HEK293 (cell line): ENCODE measurements at regions not wholly inside any gene's neighbourhood (a gene's known extent, or its start where the extent isn't known, plus 50 kb on each side); places are given as distances from the start of the nearest gene placed in this dataset.

Experiments
- CTCF ChIA-PET: fragments of 350-600 bp; formaldehyde crosslinking; extraction: SDS; loops from one replicate; lab custom pipeline; 2021; ENCODE audit warnings: antibody characterized with exemption; lab: Yijun Ruan, JAX
- POLR2A ChIA-PET: fragments of 300-600 bp; formaldehyde crosslinking; extraction: SDS; loops from one replicate; lab custom pipeline; 2020; ENCODE audit warnings: antibody characterized with exemption, inconsistent platforms; lab: Yijun Ruan, JAX
- H3K27ac ChIP-seq: fragments of 200-500 bp; sonication (Bioruptor generic); 2 replicates; pipeline ENCODE4 v1.5.1; 2014; ENCODE audit warnings: low read depth, low read length, control low read depth, inconsistent platforms; ENCODE audit errors: extremely low read depth
- H3K36me3 ChIP-seq, 2 experiments: fragments of 200-500 bp in 1 of 2; sonication (Bioruptor generic) in 1 of 2; 1 replicate in 1 of 2; 2 replicates in 1 of 2; pipeline ENCODE4 v1.5.1; 2014 to 2017; ENCODE audit warnings: inconsistent platforms in 2 of 2, low read length in 2 of 2; ENCODE audit not compliant: control insufficient read depth in 2 of 2, insufficient read depth in 1 of 2
- H3K4me1 ChIP-seq: fragments of 200-500 bp; sonication (Bioruptor generic); 2 replicates; pipeline ENCODE4 v1.5.1; 2014; ENCODE audit warnings: mild to moderate bottlenecking, low read length, inconsistent platforms; ENCODE audit not compliant: control insufficient read depth, insufficient read depth
- H3K4me3 ChIP-seq: 2 replicates; pipeline ENCODE4 v1.5.1; 2011; ENCODE audit warnings: low read depth, mild to moderate bottlenecking, control low read depth, low read length, moderate library complexity
- H3K9me3 ChIP-seq: fragments of 200-500 bp; sonication (Bioruptor generic); 2 replicates; pipeline ENCODE4 v1.5.1; 2014; ENCODE audit warnings: low read depth, low read length, inconsistent platforms; ENCODE audit not compliant: control insufficient read depth, insufficient read depth
- ELK4 ChIP-seq: IDR thresholded peaks from 2 replicates; pipeline ENCODE4 v1.6.1; 2011; ENCODE audit warnings: mild to moderate bottlenecking, low read depth, low read length, borderline replicate concordance
- PATZ1 ChIP-seq: fragments of 450-650 bp; formaldehyde crosslinking; IDR thresholded peaks from 2 replicates; pipeline ENCODE4 v1.5.1; 2016; ENCODE audit warnings: missing biosample characterization, missing genetic modification characterization
- SCRT1 ChIP-seq: fragments of 450-650 bp; formaldehyde crosslinking; IDR thresholded peaks from 2 replicates; pipeline ENCODE4 v1.5.1; 2016; ENCODE audit warnings: missing biosample characterization, missing genetic modification characterization, borderline replicate concordance
- TSHZ1 ChIP-seq: fragments of 450-650 bp; formaldehyde crosslinking; IDR thresholded peaks from 2 replicates; pipeline ENCODE4 v1.5.1; 2016; ENCODE audit warnings: missing biosample characterization, missing genetic modification characterization, borderline replicate concordance
- ZEB2 ChIP-seq: fragments of 450-650 bp; formaldehyde crosslinking; IDR thresholded peaks from 2 replicates; pipeline ENCODE4 v1.5.1; 2016; ENCODE audit warnings: missing biosample characterization, missing genetic modification characterization
- ZNF112 ChIP-seq: fragments of 450-650 bp; formaldehyde crosslinking; IDR thresholded peaks from 2 replicates; pipeline ENCODE4 v1.5.0; 2017; ENCODE audit warnings: missing biosample characterization, missing genetic modification characterization
- ZNF121 ChIP-seq: fragments of 450-650 bp; formaldehyde crosslinking; IDR thresholded peaks from 2 replicates; pipeline ENCODE4 v1.5.1; 2016; ENCODE audit warnings: missing biosample characterization, missing genetic modification characterization
- ZNF292 ChIP-seq: fragments of 450-650 bp; formaldehyde crosslinking; IDR thresholded peaks from 2 replicates; pipeline ENCODE4 v1.5.1; 2016; ENCODE audit warnings: low read depth, missing biosample characterization, missing genetic modification characterization, borderline replicate concordance
- ZNF324 ChIP-seq: fragments of 450-650 bp; formaldehyde crosslinking; IDR thresholded peaks from 2 replicates; pipeline ENCODE4 v1.5.1; 2016; ENCODE audit warnings: missing biosample characterization, missing genetic modification characterization
- ZNF423 ChIP-seq: fragments of 450-650 bp; formaldehyde crosslinking; IDR thresholded peaks from 2 replicates; pipeline ENCODE4 v1.5.1; 2016; ENCODE audit warnings: missing biosample characterization, missing genetic modification characterization
- ZNF660 ChIP-seq: fragments of 450-650 bp; IDR thresholded peaks from 2 replicates; pipeline ENCODE4 v1.5.1; 2018; ENCODE audit warnings: missing biosample characterization, mild to moderate bottlenecking, missing genetic modification characterization
- ZNF747 ChIP-seq: fragments of 450-650 bp; formaldehyde crosslinking; IDR thresholded peaks from 2 replicates; pipeline ENCODE4 v1.5.1; 2016; ENCODE audit warnings: missing biosample characterization, missing genetic modification characterization
- TF ChIP-seq, protein P1 (sequence below): fragments of 450-650 bp; formaldehyde crosslinking; IDR thresholded peaks from 2 replicates; pipeline ENCODE4 v1.5.1; 2016; ENCODE audit warnings: missing biosample characterization, missing genetic modification characterization
- TF ChIP-seq, protein P2 (sequence below): fragments of 450-650 bp; formaldehyde crosslinking; IDR thresholded peaks from 2 replicates; pipeline ENCODE4 v1.5.1; 2016; ENCODE audit warnings: missing biosample characterization, missing genetic modification characterization
- TF ChIP-seq, protein P3 (sequence below): fragments of 450-650 bp; formaldehyde crosslinking; IDR thresholded peaks from 2 replicates; pipeline ENCODE4 v1.5.1; 2017; ENCODE audit warnings: missing biosample characterization, missing genetic modification characterization
- TF ChIP-seq, protein P4 (sequence below): fragments of 450-650 bp; formaldehyde crosslinking; IDR thresholded peaks from 2 replicates; pipeline ENCODE4 v1.5.1; 2016; ENCODE audit warnings: missing biosample characterization, missing genetic modification characterization
- TF ChIP-seq, protein P5 (sequence below): fragments of 450-650 bp; formaldehyde crosslinking; IDR thresholded peaks from 2 replicates; pipeline ENCODE4 v1.5.1; 2017; ENCODE audit warnings: missing biosample characterization, missing genetic modification characterization

GRCh38 chr1:68906431-68906830 is 409.5 kb upstream of the DEPDC1 start (continued):
- TF ChIP-seq, protein P1, sequence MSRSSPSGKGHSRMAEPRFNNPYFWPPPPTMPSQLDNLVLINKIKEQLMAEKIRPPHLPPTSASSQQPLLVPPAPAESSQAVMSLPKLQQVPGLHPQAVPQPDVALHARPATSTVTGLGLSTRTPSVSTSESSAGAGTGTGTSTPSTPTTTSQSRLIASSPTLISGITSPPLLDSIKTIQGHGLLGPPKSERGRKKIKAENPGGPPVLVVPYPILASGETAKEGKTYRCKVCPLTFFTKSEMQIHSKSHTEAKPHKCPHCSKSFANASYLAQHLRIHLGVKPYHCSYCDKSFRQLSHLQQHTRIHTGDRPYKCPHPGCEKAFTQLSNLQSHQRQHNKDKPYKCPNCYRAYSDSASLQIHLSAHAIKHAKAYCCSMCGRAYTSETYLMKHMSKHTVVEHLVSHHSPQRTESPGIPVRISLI, result no peak
- TF ChIP-seq ZNF112 (tag by site-specific recombination) (no peak), ZNF747 (tag by site-specific recombination) (no peak)
- TF ChIP-seq, protein P2, sequence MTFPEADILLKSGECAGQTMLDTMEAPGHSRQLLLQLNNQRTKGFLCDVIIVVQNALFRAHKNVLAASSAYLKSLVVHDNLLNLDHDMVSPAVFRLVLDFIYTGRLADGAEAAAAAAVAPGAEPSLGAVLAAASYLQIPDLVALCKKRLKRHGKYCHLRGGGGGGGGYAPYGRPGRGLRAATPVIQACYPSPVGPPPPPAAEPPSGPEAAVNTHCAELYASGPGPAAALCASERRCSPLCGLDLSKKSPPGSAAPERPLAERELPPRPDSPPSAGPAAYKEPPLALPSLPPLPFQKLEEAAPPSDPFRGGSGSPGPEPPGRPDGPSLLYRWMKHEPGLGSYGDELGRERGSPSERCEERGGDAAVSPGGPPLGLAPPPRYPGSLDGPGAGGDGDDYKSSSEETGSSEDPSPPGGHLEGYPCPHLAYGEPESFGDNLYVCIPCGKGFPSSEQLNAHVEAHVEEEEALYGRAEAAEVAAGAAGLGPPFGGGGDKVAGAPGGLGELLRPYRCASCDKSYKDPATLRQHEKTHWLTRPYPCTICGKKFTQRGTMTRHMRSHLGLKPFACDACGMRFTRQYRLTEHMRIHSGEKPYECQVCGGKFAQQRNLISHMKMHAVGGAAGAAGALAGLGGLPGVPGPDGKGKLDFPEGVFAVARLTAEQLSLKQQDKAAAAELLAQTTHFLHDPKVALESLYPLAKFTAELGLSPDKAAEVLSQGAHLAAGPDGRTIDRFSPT (tag by site-specific recombination), result no peak
- TF ChIP-seq, all 188 proteins: peak for 0

GRCh38 chr1:68907491-68907890 is 410.6 kb upstream of the DEPDC1 start:
- ChIA-PET POLR2A (no interaction called here), CTCF (interaction anchor here (0.6 kb wide), 1 partner anchor 9 kb away, joined by 4 read pairs; no protein-coding TSS in a partner anchor)
- Histone ChIP-seq H3K4me3 (no peak overlapping the region), H3K4me1 (no peaks in the 10 kb centered on the region), H3K27ac (no peak overlapping the region), H3K9me3 (no peaks in the 10 kb centered on the region), H3K36me3 (no peaks in the 10 kb centered on the region)
- TF ChIP-seq ZNF292 (tag by site-specific recombination) (no peak), ZEB2 (no peak), ELK4 (no peak), ZNF660 (tag by site-specific recombination) (no peak), ZNF423 (tag by site-specific recombination) (no peak), SCRT1 (tag by site-specific recombination) (no peak)

DNA sequence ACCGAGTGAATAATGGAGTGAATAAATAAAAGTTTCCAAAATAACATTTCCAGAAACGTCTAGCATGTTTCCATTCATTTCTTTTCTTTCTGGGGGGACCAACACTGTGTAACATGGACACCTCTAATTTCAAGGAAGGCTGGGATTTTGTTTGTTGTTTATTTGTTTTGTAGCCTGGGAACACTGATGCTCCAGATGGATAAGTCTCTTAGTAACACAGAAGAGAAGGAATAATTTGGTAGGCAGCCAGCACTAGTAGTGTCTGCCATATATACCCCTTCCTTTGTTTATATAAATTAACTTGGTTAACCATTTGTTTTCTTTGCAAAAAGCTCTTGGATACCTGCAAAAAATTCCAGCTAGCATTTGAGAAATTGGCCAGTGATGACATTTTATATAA is 411.4 kb upstream of the DEPDC1 start:
- Histone ChIP-seq H3K36me3 (no peaks in the 10 kb centered on the region), H3K4me1 (no peaks in the 10 kb centered on the region), H3K9me3 (no peaks in the 10 kb centered on the region), H3K4me3 (no peak overlapping the region), H3K27ac (no peak overlapping the region)
- CTCF ChIA-PET, result no interaction called here
- POLR2A ChIA-PET, result no interaction called here
- TF ChIP-seq ZNF324 (tag by site-specific recombination) (no peak), TSHZ1 (tag by site-specific recombination) (no peak), ZNF121 (tag by site-specific recombination) (no peak), PATZ1 (tag by site-specific recombination) (no peak)
- TF ChIP-seq, protein P3, sequence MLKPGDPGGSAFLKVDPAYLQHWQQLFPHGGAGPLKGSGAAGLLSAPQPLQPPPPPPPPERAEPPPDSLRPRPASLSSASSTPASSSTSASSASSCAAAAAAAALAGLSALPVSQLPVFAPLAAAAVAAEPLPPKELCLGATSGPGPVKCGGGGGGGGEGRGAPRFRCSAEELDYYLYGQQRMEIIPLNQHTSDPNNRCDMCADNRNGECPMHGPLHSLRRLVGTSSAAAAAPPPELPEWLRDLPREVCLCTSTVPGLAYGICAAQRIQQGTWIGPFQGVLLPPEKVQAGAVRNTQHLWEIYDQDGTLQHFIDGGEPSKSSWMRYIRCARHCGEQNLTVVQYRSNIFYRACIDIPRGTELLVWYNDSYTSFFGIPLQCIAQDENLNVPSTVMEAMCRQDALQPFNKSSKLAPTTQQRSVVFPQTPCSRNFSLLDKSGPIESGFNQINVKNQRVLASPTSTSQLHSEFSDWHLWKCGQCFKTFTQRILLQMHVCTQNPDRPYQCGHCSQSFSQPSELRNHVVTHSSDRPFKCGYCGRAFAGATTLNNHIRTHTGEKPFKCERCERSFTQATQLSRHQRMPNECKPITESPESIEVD (tag by site-specific recombination), result no peak
- TF ChIP-seq, protein P4, sequence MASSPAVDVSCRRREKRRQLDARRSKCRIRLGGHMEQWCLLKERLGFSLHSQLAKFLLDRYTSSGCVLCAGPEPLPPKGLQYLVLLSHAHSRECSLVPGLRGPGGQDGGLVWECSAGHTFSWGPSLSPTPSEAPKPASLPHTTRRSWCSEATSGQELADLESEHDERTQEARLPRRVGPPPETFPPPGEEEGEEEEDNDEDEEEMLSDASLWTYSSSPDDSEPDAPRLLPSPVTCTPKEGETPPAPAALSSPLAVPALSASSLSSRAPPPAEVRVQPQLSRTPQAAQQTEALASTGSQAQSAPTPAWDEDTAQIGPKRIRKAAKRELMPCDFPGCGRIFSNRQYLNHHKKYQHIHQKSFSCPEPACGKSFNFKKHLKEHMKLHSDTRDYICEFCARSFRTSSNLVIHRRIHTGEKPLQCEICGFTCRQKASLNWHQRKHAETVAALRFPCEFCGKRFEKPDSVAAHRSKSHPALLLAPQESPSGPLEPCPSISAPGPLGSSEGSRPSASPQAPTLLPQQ (tag by site-specific recombination), result no peak
- TF ChIP-seq, protein P5, sequence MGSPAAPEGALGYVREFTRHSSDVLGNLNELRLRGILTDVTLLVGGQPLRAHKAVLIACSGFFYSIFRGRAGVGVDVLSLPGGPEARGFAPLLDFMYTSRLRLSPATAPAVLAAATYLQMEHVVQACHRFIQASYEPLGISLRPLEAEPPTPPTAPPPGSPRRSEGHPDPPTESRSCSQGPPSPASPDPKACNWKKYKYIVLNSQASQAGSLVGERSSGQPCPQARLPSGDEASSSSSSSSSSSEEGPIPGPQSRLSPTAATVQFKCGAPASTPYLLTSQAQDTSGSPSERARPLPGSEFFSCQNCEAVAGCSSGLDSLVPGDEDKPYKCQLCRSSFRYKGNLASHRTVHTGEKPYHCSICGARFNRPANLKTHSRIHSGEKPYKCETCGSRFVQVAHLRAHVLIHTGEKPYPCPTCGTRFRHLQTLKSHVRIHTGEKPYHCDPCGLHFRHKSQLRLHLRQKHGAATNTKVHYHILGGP (tag by site-specific recombination), result no peak
